Cerebellar cortex (tissue), 1 donor: ENCODE measurements at regions not wholly inside any gene's neighbourhood (a gene's known extent, or its start where the extent isn't known, plus 50 kb on each side); places are given as distances from the start of the nearest gene placed in this dataset.

Experiments used
- DNase-seq: peaks from one replicate; pipeline ENCODE4 v3.0.0-alpha.2; 2015; ENCODE audit warnings: low spot score

DNA sequence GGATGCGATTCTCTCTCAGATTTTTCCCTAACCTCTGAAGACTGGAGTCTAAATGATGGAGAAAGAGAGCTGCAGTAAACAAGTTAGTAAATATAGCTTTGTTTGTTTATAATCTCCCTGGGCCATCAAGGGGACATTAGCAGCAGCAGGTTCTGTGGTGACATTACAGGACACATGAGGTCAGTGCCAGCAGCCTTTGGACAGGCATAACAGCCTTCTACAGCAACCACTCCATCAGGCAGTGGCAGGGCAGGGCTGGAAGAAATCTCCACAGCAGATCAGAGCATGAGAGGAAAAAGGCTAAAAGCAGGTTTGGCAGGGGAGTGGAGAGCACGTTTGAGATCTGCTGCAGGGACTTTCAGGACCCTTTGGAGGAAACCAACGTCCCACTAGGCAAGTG is 127.6 kb upstream of the ACP3 start:
- no peak for DNase-seq

DNA sequence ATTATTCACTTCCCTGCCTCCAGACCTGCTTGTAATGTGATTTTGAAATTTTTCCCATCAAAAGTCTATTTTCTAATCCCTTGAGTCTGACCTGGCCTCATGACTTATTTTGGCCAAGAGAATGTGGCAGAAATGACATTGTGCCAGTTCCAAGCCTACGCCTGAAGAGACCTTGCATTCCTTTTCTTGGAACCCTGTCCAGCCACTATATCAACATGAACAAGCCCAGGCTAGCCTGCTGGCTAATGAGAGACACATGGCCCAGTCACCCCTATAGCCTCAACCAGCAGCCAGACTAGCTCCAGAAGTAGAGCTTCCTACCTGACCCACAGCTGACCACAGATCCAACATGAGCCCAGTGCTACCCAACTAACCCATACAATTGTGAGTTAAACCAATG is 121.1 kb upstream of the ACP3 start:
- DNase-seq: no peak

DNA sequence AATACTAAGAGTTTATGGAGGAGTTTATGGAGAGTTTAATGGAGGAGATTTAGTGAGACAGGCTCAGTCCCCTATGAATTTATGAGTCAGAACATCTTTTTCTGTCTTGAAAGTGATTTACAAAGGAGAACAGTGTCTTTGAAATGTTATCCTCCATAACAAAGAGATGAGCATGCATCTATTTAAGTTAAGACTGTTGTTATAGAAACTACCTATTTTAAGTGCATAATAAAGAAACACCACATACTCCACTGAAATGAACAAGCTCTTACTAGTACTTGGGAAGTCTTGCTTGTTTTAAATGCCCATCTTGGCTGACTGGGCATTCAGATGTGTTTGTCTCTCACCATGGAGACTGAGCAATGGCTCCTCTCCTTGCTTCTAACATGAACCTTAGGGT is 118.7 kb upstream of the ACP3 start:
- DNase-seq: no peak

DNA sequence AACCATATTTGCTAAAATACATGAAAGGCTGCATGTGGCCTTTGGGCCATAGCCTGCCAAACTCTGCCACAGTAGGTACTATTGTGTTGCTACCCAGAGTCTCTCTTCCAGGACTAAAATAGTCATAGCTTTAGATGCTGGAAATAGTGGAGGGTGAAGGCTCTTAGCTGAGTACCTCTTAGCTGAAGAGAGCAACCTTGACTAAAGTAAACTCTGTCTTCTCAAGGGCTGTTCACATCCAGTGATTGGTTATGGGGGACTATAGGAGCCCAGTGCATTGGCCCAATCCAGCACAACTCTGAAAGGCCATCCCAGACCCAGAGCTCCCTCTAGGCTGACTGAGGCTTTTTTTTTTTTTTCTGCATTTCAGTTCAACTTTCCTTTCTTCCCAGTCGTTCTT is 117.8 kb upstream of the ACP3 start:
- DNase-seq: no peak

DNA sequence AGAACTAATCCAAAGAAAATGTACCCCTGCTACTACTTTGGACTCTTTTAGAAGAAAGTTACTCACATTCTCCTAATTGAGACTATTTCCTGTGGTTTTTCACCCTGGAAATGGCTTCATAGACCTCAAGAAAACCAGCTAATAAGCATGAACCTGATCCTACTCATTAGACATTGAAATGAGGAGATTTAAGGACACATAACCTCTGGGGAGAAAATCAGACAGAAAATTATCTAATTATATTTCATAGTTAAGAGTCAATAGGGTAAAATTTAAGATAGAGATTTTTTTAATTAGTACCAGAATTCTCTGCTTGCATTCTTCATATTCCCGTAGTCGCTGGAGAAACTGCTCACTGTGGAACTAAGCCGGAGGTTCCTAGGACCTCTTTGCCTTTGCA is 114.6 kb upstream of the ACP3 start:
- no peak for DNase-seq

DNA sequence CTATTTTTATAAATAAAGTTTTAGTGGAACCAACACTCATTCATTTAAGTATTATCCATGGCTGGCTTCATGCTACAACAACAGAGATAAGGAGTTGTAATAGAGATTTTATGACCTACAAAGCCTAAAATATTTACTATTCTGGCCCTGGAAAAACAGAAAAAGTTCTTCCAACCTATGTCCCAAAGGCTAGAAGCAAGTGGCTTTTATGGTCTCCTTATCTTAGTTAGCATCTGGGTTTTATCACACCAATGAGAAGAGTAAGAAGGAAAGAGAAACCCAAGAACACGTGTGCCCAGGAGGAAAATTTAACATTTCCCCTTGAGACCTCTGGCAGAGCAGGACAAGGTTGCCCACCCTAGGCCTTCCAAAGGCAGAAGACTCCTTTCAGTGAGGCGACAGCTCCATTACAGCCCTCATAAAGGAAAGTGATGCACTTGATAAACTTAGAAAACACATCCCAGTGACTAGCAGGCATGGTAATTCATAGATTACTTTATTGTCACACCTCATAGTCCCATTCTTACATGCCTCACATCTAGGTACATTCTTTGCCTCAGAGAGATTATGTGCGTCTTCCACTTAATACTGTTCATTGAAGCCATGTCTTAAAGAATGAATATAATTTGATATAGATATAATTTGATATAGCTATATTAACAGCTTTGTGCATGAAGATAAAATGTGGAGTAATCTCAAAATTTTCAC is 113.2 kb upstream of the ACP3 start:
- DNase-seq: no peak

DNA sequence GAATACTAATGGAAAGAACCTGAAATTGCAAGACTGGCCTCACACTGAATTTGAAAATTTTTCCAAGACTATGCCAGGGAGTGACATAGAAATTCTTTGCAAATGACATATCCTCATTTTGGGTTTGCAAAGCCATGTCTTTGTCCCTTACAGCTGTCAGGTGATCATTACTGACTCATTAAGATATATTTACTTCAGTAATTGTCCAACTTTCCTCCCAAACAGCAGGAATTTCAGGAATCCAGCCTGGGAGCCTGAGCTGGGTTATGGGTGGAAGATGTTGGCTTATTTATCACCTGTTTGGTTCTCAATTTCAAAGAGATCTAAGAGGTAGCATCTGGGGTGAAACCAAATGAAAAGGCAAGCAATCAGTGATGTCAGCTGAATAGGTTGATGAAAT is 111.6 kb upstream of the ACP3 start:
- no peak for DNase-seq

DNA sequence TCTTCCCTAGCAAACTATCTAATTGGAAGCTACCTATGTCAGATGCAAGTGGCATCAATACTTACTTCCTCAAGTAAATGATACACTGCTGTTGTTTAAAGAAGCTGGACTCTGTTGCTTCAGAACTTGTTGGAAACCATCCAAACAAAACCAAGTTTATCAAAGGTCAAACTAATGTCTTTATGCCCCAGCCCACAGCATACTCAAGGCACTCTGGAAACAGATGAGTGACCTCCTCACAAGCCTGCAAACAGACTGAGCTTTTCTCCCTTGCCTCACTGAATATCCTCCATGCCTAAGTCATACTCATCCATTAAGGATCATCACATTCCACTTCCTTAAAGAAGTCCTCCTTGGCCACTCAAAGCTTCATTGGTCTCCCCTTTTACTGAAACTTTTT is 107.4 kb upstream of the ACP3 start:
- DNase-seq: no peak

DNA sequence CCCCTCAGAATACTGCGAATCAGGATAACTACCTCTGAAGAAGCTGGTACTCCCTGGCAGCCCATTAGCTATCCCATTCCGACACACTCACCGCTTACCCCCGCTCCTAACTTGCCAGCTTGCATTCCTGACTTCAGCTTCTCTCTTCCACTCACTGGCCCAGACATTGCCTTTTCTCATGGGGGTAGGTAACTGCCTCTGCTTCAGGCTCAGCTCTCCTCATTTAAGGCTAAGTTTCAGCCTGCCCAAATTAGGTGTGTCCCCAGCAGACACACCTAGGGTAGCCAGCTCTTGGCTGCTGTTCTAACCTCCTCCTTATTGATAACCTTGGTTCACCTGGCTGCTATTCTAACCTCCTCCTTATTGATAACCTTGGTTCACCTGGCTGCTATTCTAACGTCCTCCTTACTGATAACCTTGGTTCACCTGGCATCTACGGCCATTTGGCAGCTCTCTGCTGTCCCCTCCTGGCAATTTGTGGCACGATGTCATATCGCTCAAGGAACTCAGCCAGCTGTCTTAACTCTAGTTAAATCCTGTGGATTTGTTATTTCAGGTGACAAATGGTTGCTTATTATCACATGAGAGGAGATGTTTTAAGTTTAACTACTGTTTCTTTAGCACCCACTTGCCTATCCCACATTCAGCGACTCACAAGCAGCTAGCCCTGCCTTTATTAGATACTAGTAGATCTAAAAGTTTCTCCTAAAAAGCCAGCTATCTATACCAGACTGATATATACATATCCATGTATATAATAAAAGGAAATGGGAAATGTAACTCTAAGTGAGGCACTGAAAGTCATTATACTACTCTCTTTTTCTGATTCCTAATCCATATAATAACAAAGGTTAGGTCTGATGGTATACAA is 106.5 kb upstream of the ACP3 start:
- no peak for DNase-seq

DNA sequence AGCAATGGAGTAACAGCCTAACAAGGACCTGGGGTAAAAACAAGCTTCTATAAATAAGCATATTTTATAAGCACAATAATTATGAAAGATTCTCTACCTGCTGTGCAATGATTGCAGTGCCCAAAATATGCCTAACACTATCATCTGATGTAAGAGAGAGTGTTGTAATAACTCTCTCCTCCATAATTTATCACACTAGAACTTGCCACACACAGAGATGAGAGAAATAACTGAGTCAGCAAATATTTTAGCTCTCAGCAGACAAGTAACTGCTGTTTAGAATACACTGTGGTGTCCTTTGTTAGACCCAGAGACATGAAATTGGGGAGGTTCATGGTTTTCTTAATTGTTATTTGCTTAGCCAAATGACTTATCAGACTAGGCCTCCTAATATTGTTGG is 105.3 kb upstream of the ACP3 start:
- no peak for DNase-seq

DNA sequence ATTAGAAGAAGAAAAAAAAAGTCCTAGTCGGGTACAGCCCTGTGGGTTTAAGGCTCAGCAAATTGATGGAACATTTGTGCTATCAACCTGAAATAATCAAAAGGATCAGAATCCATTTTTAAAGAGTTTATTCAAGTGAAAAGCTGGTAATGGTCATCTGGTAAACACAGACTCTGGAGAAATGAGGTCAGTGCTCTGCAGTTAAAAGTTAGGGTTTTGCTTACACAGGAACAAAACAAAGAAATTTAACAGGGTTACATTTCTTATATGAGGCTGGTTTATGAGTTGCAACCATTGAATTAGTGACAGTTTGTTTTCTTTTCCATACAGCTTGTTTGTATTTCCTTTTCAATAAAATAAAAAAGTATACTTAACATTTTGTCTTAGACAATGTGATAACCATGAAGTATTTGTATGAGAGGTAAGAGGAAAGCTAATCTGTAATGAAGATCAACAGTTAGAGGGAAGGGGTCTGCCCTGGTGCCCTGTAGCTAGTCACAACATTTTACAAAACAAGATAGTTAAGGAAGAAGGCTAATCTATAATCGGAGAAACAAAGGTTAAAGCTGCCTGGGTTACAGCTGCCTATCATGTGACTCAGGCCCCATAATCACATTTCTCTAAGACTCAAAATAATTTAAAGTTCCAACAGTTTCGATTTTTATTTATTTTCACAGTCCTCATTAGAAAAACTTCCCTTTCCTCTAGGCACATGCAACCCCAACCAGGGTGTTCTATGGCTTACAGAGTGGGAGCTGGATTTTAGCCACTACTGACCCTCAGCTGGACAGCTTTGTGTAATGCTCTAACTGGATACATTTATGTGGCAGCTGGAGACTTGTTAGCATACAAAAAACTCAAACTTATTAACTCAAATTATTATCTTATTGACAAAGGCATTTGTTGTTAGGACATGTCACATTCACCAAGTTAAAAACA is 98.1 kb upstream of the ACP3 start:
- DNase-seq: no peak

DNA sequence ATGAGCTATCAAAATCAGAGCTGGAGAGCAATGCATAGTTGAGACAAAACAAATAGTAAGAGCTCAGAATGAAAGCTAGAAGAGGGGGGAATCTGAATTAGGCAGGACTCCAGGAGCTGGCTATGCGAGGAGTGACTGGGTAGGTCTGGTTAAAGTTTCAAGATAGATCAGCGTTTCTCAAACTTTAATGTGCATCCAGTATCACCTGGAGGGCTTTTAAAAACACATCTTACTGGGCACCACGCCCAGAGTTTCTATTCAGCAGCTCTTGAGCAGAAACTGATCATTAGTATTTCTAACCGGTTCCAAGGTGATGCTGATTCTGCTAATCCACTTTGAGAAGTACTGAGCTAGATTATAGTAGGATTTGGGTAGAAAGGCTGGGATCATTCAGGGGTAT is 96.2 kb upstream of the ACP3 start:
- DNase-seq: no peak

DNA sequence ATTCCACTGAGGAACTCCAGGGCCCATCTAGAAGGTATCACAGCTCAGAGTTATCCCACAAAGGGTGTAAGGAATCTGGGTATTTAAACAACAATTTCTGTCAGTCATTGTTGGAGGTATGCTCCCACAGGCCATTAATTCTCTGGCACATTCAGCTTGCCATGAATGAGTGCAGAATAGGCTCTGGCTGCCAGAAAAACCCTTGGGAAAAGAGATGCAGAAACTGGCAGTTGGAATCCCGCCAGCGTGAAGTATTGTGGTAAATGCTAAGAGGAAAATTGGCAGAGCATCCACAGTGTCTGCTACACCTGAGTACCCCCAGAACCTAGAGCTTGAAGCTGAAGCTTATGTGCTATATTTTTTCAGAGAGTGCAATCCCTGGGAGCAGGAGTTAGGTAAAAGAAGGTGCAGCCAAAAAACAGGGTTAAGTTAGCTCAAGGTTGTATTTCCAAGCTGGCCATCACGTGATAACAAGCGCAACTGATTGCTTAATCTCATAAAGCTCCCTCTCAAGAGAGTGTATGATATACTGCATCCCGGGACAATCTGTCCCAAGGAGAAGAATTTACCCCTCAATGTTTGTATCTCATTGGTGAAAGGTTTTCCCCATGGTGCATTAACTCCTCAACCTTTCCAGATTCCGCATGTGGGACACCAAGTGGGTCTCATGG is 94.2 kb upstream of the ACP3 start:
- DNase-seq: no peak

DNA sequence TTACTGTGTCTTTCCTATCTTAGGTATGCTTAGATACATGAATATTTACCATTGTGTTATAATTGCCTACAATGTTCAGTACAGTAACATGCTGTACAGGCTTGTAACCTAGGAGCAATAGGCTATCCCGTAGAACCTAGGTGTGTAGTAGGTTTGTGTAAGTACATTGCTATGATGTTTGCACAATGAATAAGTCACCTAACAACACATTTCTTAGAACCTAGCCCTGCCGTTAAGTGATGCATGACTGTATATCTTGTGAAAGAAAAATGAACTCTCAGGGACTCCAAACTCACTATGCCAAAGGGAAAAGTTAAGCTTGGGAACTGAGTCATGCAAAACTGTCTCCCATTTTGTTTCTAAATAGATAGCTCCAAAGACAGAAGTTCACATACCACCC is 91.5 kb upstream of the ACP3 start:
- no peak for DNase-seq

DNA sequence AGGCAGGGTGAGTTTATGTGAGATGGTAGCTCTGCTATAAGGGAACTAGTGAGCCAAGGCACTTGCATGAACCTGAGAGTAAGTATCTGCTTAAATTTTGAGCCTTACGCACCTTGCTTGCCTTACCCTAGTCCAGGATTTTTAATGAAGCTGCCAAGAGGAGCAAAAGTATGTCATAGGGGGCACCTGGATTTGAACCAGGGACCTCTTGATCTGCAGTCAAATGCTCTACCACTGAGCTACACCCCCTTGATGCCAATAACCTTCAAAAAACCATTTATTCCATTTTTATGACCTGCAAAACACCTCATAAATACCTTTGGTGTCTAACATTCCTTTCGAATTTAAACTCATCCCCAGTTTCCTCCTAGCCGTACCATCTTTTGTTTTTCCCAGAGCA is 88.3 kb upstream of the ACP3 start:
- no peak for DNase-seq

DNA sequence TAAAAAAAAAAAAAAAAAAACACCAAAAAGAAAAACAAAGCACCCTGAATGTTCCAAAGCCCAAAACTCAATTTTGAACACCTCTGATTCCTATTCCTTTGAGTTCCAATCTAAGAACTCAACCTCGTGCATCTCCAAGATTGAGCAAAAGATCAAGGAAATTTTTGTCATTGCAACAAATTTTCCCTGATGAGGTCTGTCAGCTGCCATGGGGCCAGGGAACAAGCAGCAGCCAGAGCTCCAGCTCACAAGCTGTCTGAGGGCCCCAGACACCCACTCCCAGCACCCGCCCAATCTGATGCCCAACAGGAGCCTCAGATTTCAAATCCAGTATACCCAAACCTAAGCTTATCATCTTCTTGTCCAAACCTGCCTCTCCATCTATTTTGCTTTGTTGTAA is 87.6 kb upstream of the ACP3 start:
- no peak for DNase-seq

DNA sequence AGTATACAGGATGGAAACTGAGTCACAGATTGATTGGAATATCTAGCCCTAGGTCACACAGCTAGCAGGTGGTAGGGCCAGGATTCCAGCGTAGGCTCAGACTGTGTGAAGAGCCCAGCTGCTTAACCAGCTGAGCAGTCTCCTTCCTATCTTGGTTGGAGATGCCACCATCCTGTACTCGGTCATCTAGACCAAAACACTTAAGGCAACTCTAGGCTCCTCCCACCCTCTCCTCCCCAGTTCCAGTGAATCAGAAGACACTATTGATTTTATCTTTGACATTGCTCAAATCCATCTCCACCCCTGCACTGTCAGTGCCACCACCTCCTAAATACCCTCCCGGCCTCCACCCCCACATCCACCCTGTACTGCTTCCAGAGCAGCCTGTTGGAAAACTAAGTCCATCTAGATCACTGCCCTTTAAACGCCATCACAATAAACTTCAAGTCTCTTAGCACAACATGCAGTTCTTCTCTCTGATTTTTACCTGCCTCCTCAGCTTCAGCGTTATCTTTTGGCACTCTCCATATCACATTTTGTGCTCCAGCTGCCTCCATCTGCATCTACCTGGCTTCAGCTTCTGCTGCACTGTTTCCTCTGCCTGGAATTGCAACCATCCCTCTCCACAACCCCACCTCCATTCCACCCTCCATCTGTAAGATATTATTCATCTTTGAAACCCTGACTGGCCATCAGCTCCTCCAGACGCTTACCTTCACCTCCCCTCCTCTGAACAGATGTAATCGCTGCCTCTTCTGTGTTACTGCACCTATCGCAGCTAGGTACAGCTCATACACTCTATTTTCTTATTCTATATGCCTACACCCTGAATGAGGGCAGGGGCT is 86.8 kb upstream of the ACP3 start:
- no peak for DNase-seq

DNA sequence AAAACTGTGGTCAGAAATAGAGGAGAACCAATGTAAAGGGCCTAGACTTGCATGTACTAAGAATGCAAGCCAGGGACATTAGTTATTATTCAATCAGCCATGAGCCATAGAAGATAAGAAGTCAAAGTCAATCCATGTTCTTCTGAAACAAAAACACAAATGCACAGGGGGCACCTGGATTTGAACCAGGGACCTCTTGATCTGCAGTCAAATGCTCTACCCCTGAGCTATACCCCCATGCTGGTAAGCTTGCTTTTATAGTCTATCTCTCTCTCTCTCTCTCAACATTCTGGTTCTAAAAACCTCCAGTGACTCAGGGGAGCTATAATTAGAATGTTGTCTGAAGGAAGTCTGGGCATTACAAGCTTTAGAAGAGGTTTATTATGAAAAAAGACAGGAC is 85.6 kb upstream of the ACP3 start:
- DNase-seq: no peak

DNA sequence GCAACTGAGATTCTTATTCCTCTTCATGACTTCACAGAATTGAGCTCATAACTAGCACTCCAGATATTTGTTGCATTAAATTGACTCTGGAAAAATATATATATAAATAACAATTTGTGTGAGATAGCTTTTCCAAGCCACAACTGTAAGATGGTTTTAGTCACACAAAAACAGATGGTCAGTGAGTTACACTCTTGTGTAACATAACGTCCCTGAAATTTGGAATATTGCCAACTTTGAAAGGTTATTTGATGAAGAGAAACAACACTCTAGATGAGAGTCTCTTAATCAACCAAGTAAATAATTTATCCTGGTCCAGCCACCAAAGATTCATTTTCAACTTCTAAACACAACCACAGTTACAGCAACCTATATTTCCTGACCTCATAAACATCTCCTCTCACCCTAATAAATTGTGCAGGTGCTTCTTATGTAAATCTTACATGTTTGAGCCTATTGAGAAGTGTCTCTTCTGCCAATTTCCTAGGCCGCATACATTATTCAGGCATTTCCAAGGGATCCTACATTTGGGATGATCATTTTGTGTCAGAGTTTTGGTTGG is 84.9 kb upstream of the ACP3 start:
- no peak for DNase-seq

DNA sequence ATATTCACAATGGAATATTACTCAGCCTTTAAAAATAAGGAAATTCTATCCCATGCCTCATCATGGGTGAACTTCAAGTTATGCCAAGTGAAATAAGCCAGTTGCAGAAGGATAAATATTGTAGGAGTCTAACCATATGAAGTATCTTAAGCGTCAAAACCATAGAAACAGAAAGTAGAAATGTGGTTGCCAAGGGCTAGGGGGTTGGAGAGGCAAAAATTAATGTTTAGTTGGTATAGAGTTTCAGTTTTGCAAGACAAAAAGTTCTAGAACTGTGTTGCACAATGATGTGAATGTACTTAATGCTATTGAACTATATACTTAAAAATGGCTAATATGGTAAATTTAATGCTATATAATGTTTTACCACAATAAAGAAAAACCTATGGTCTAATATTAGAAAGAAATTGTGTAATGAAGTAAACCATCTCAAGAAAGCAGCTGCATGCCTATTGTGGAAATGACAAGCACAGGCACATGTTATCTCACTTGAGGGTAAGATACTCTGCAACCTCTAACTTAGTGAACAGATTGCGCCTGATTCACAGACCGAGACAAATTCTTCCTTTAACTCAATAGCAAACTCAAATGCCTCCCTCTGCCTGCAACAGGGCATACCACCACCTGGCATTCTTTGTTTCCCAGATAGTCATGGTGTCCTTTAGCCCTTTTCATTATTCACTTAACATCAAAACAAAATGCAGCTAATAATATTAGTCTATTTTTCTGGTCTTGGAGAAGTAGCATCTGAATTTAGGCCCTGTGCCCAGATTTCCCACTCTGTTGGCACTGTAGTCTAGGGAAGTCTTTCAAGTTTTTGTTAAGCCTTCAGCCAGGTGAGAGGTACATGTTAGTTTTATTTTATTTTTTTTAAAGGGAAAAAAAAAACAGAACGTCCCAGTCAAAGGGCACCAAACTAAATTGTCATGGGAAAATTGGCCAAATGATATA is 80.2 kb upstream of the ACP3 start:
- DNase-seq: no peak
